Spleen (tissue), 7 donors: ENCODE measurements at regions not wholly inside any gene's neighbourhood (a gene's known extent, or its start where the extent isn't known, plus 50 kb on each side); places are given as distances from the start of the nearest gene placed in this dataset.
"Not testable (repeated sequence)": the region's sequence is repeated elsewhere in the genome, so short reads cannot be mapped to it uniquely, and the experiment has no call there.

Experiments
- CTCF ChIP-seq, 11 experiments: fragments of 200-600 bp in 7 of 11; fragments of 450-650 bp in 4 of 11; sonication (generic) in 4 of 11; IDR thresholded peaks in 8 of 11; conservative IDR thresholded peaks in 3 of 11; 1 replicate in 7 of 11; 2 replicates in 4 of 11; pipeline versions ENCODE4 v1.4.0 to v1.8.0; 2016 to 2021; ENCODE audit warnings: antibody characterized with exemption in 11 of 11, inconsistent platforms in 4 of 11, mild to moderate bottlenecking in 1 of 11
- POLR2A ChIP-seq, 3 donors: fragments of 450-650 bp; IDR thresholded peaks; one replicate each; pipeline ENCODE4 v1.5.1; 2017; ENCODE audit warnings: antibody characterized with exemption in 3 of 3, mild to moderate bottlenecking in 1 of 3
- donor health status: DM: no; HTN: no; CAD: no; lungs with moderate emphysema.
- donor health status: DM: no; HTN: no; CAD: no.
- donor health status: DM: no; HTN: no; CAD: no.

GRCh38 chr13:81871751-81872325, 1530.9 kb upstream of the SPRY2 start:
- not testable (repeated sequence) for TF ChIP-seq CTCF (IDR thresholded peaks at IDR 0.05 in 8 of 11, conservative IDR thresholded peaks at IDR 0.05 in 3 of 11); POLR2A (IDR thresholded peaks at IDR 0.05)
